Neuronal stem cell (in vitro differentiated cells): ENCODE measurements at regions not wholly inside any gene's neighbourhood (a gene's known extent, or its start where the extent isn't known, plus 50 kb on each side); places are given as distances from the start of the nearest gene placed in this dataset.

Experiments
- DNase-seq: peaks from one replicate; pipeline ENCODE4 v3.0.0-alpha.2; 2013; ENCODE audit warnings: low spot score
- H2AFZ ChIP-seq: one replicate; pipeline ENCODE4 v1.6.1; 2013; ENCODE audit warnings: mild to moderate bottlenecking, low read length, inconsistent platforms
- H2AK5ac ChIP-seq: 2 replicates; pipeline ENCODE4 v1.6.1; 2013; ENCODE audit warnings: low read depth, mild to moderate bottlenecking, inconsistent platforms, low read length, moderate library complexity, mixed read lengths
- H2BK120ac ChIP-seq: 2 replicates; pipeline ENCODE4 v1.6.1; 2013; ENCODE audit warnings: low read depth, mild to moderate bottlenecking, inconsistent platforms, low read length, moderate library complexity, mixed read lengths
- H2BK12ac ChIP-seq: one replicate; pipeline ENCODE4 v1.6.1; 2013; ENCODE audit warnings: low read length, inconsistent platforms
- H2BK15ac ChIP-seq: 2 replicates; pipeline ENCODE4 v1.6.1; 2013; ENCODE audit warnings: mild to moderate bottlenecking, low read length, inconsistent platforms, mixed read lengths
- H2BK5ac ChIP-seq: one replicate; pipeline ENCODE4 v1.6.1; 2013; ENCODE audit warnings: inconsistent platforms, mild to moderate bottlenecking, low read length, moderate library complexity
- H3K14ac ChIP-seq: one replicate; pipeline ENCODE4 v1.6.1; 2013; ENCODE audit warnings: low read length, inconsistent platforms
- H3K18ac ChIP-seq: 2 replicates; pipeline ENCODE4 v1.6.1; 2013; ENCODE audit warnings: low read length, inconsistent platforms
- H3K23ac ChIP-seq: 2 replicates; pipeline ENCODE4 v1.6.1; 2013; ENCODE audit warnings: low read depth, mild to moderate bottlenecking, mixed read lengths, low read length, inconsistent platforms; ENCODE audit not compliant: poor library complexity
- H3K27ac ChIP-seq: replicated peaks from 3 replicates; pipeline ENCODE4 v1.5.1; 2013; ENCODE audit warnings: low read length, inconsistent platforms
- H3K27me3 ChIP-seq, 3 experiments: 2 replicates each; pipeline ENCODE4 v1.6.1; 2013; ENCODE audit warnings: low read length in 3 of 3, mild to moderate bottlenecking in 2 of 3, inconsistent platforms in 1 of 3, low read depth in 1 of 3, mixed read lengths in 1 of 3, moderate library complexity in 1 of 3; ENCODE audit not compliant: control insufficient read depth in 3 of 3, insufficient read depth in 3 of 3
- H3K36me3 ChIP-seq, 2 donors: replicated peaks in 1 of 2; 2 replicates each; pipeline ENCODE4 v1.6.1; 2013; ENCODE audit warnings: low read length in 2 of 2; ENCODE audit not compliant: control insufficient read depth in 2 of 2, insufficient read depth in 2 of 2
- H3K4ac ChIP-seq: 2 replicates; pipeline ENCODE4 v1.6.1; 2013; ENCODE audit warnings: inconsistent platforms, mild to moderate bottlenecking, low read length, moderate library complexity
- H3K4me1 ChIP-seq, 2 donors: 1 replicate in 1 of 2; 2 replicates in 1 of 2; pipeline ENCODE4 v1.6.1; 2013; ENCODE audit warnings: low read length in 2 of 2, low read depth in 1 of 2; ENCODE audit not compliant: control insufficient read depth in 2 of 2, insufficient read depth in 1 of 2
- H3K4me2 ChIP-seq: one replicate; pipeline ENCODE4 v1.6.1; 2013; ENCODE audit warnings: mild to moderate bottlenecking, low read length, inconsistent platforms; ENCODE audit not compliant: insufficient read depth, poor library complexity, severe bottlenecking
- H3K4me3 ChIP-seq, 2 donors: 2 replicates each; pipeline ENCODE4 v1.5.1; 2013; ENCODE audit warnings: low read length in 2 of 2, mild to moderate bottlenecking in 2 of 2, inconsistent platforms in 1 of 2, moderate library complexity in 1 of 2
- H3K79me1 ChIP-seq: one replicate; pipeline ENCODE4 v1.6.1; 2013; ENCODE audit warnings: low read depth, mild to moderate bottlenecking, inconsistent platforms, low read length, moderate library complexity
- H3K9ac ChIP-seq: one replicate; pipeline ENCODE4 v1.6.1; 2013; ENCODE audit warnings: mild to moderate bottlenecking, low read depth, low read length, inconsistent platforms; ENCODE audit not compliant: poor library complexity
- H3K9me3 ChIP-seq, 2 donors: replicated peaks in 1 of 2; 2 replicates each; pipeline versions ENCODE3 to v1.6.1; 2013; ENCODE audit warnings: low read length in 2 of 2, mild to moderate bottlenecking in 2 of 2, inconsistent platforms in 1 of 2, low read depth in 1 of 2, mixed read lengths in 1 of 2, moderate library complexity in 1 of 2; ENCODE audit not compliant: control insufficient read depth in 2 of 2, insufficient read depth in 1 of 2
- H4K8ac ChIP-seq: one replicate; pipeline ENCODE4 v1.6.1; 2013; ENCODE audit warnings: low read depth, mild to moderate bottlenecking, inconsistent platforms, low read length, moderate library complexity
- H4K91ac ChIP-seq: one replicate; pipeline ENCODE4 v1.6.1; 2013; ENCODE audit warnings: low read length, low read depth, mild to moderate bottlenecking, inconsistent platforms; ENCODE audit not compliant: poor library complexity
- WGBS, 2 donors: extraction: QIAGEN DNeasy Blood & Tissue Kit; methylation state at CpG; one replicate each; pipeline ENCODE4 v1.1.7; 2013; ENCODE audit warnings: missing lambda C conversion rate in 2 of 2, mixed read lengths in 1 of 2; ENCODE audit not compliant: insufficient read length in 2 of 2, insufficient replicate concordance in 1 of 2; ENCODE audit errors: extremely low coverage in 2 of 2; 5-methylcytosine and 5-hydroxymethylcytosine counted together

DNA sequence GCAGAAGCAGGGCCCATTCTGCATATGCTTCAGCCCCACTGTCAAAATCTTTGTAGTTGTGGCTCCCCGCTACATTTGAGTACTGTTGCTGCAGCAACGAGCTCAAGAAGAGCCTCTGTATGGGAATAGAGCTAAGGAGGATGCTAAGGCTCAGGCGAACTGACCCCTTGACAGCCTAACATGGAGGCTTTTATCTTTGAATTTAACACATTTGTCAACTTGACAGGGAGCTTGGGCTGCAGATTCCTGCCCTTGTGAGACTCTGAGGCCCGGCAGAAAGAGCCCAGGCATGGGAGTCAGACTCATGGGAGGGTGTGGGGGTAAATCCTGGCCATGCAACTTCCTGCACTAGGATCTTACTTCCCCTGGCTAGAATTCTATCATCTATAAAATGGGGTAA, 278.7 kb upstream of the CITED2 start:
- H3K79me1 ChIP-seq, result no peaks in the 10 kb centered on the region
- no peak overlapping the region for H3K27ac ChIP-seq
- H4K91ac ChIP-seq, result no peak overlapping the region
- no peak overlapping the region for H4K8ac ChIP-seq
- peaks cover 12 to 26% of the 10 kb centered on the region in 2 donors for H3K4me1 ChIP-seq
- no peak overlapping the region for H3K9ac ChIP-seq
- H2BK12ac ChIP-seq, result no peak overlapping the region
- no CpG with 5 or more reads among the region's 4 CpGs for WGBS, 2 donors
- H2AK5ac ChIP-seq, result no peak overlapping the region
- no peak overlapping the region for H2AFZ ChIP-seq
- H2BK15ac ChIP-seq, result no peak overlapping the region
- H3K4me2 ChIP-seq, result no peak overlapping the region
- no peaks in the 10 kb centered on the region for H3K27me3 ChIP-seq
- no peak overlapping the region for H3K14ac ChIP-seq
- H2BK120ac ChIP-seq, result no peak overlapping the region
- H2BK5ac ChIP-seq, result no peak overlapping the region
- H3K4me3 ChIP-seq, result no peak overlapping the region
- H3K23ac ChIP-seq, result no peak overlapping the region
- no peak for DNase-seq
- no peaks in the 10 kb centered on the region for H3K9me3 ChIP-seq
- no peaks in the 10 kb centered on the region for H3K36me3 ChIP-seq
- no peak overlapping the region for H3K18ac ChIP-seq
- H3K4ac ChIP-seq, result no peak overlapping the region

DNA sequence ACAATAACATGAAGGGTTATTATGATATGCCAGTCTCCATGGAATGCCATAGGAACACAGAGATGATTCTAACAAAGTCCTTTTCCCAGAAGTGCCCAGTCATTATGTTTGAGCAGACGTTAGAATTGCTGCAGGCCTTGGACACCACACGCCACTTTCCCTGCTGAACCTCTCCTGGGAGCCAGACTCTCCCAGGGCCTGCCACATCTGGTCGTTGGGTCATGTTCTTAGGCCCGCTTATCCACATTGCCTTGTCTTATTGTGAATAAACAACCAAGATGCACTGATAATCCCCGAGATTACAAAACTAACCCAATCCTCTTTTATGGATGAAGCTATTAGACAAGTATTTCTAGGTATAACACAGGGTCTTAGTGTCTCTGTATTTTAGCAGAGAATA, 276.5 kb upstream of the CITED2 start:
- no peaks in the 10 kb centered on the region for H3K27me3 ChIP-seq
- no peaks in the 10 kb centered on the region for H3K79me1 ChIP-seq
- peaks cover 9 to 21% of the 10 kb centered on the region in 2 donors for H3K4me1 ChIP-seq
- H3K27ac ChIP-seq, result no peak overlapping the region
- H2BK5ac ChIP-seq, result no peak overlapping the region
- WGBS, 2 donors, result no CpG with 5 or more reads among the region's 5 CpGs
- H3K36me3 ChIP-seq, result no peaks in the 10 kb centered on the region
- no peak overlapping the region for H2AK5ac ChIP-seq
- H2BK120ac ChIP-seq, result no peak overlapping the region
- H3K23ac ChIP-seq, result no peak overlapping the region
- H3K4me2 ChIP-seq, result no peak overlapping the region
- DNase-seq, result no peak
- H3K9ac ChIP-seq, result no peak overlapping the region
- no peak overlapping the region for H4K8ac ChIP-seq
- H4K91ac ChIP-seq, result no peak overlapping the region
- H3K4ac ChIP-seq, result no peak overlapping the region
- no peak overlapping the region for H3K18ac ChIP-seq
- H2BK12ac ChIP-seq, result no peak overlapping the region
- no peak overlapping the region for H3K4me3 ChIP-seq
- H2BK15ac ChIP-seq, result no peak overlapping the region
- H3K14ac ChIP-seq, result no peak overlapping the region
- peaks cover 3% of the 10 kb centered on the region in 2 donors for H3K9me3 ChIP-seq
- H2AFZ ChIP-seq, result no peak overlapping the region

DNA sequence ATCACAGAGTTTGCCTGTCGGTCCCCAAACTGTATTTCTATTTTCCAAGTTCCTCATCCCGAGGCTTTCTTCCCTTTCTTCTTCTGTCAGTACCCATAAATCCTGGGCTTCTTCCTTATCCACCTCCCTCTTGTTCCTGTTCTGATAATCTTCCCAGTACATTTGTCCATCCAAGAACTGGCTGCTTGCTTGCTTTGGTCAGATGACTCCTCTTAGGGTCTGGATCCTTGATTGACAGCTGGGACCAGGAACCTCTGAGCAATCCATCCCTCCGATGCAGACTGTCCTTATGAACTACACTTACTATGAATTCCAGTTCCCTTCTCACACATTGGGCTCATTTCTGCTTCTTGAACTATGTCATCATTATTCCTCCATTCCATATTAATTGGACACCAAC, 275.3 kb upstream of the CITED2 start:
- no peak for DNase-seq
- no peak overlapping the region for H2BK120ac ChIP-seq
- H3K36me3 ChIP-seq, result no peaks in the 10 kb centered on the region
- H3K27me3 ChIP-seq, result no peaks in the 10 kb centered on the region
- no peak overlapping the region for H2BK5ac ChIP-seq
- H2AFZ ChIP-seq, result no peak overlapping the region
- no peaks in the 10 kb centered on the region for H3K79me1 ChIP-seq
- no peak overlapping the region for H2BK12ac ChIP-seq
- no peak overlapping the region for H2AK5ac ChIP-seq
- H2BK15ac ChIP-seq, result no peak overlapping the region
- H3K18ac ChIP-seq, result no peak overlapping the region
- H3K23ac ChIP-seq, result no peak overlapping the region
- peaks cover 3% of the 10 kb centered on the region in 2 donors for H3K9me3 ChIP-seq
- H4K91ac ChIP-seq, result no peak overlapping the region
- no CpG with 5 or more reads among the region's 3 CpGs for WGBS, 2 donors
- H3K9ac ChIP-seq, result no peak overlapping the region
- no peak overlapping the region for H4K8ac ChIP-seq
- H3K4ac ChIP-seq, result no peak overlapping the region
- peaks cover 2 to 11% of the 10 kb centered on the region in 2 donors for H3K4me1 ChIP-seq
- no peak overlapping the region for H3K27ac ChIP-seq
- no peak overlapping the region for H3K4me2 ChIP-seq
- no peak overlapping the region for H3K14ac ChIP-seq
- no peak overlapping the region for H3K4me3 ChIP-seq

DNA sequence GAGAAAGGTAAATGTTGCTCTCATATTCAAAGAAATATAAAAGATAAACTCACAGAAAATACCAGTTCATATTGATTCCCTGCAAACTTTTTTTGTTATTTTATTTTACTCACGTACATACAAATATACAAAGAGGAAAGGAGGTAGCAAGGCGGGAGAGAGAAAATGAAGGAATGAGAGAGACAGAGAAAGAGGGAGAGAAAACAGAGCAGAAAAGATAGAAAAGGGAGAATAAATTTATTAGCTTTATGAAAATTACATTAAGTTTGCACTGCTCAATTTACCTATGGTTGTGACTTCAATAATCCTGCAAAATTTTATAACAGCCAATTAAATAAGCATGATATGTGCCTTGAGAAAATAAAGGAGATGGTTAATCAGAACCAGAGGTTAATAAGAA, 274.7 kb upstream of the CITED2 start:
- H3K4me1 ChIP-seq, result peaks cover 3 to 11% of the 10 kb centered on the region in 2 donors
- no peak overlapping the region for H2AFZ ChIP-seq
- H4K91ac ChIP-seq, result no peak overlapping the region
- no peaks in the 10 kb centered on the region for H3K27me3 ChIP-seq
- H3K79me1 ChIP-seq, result no peaks in the 10 kb centered on the region
- no peak overlapping the region for H3K4me2 ChIP-seq
- H3K9ac ChIP-seq, result no peak overlapping the region
- H4K8ac ChIP-seq, result no peak overlapping the region
- H3K4me3 ChIP-seq, result no peak overlapping the region
- H2BK120ac ChIP-seq, result no peak overlapping the region
- H3K9me3 ChIP-seq, result peaks cover 3% of the 10 kb centered on the region in 2 donors
- no peak overlapping the region for H2BK5ac ChIP-seq
- H3K18ac ChIP-seq, result no peak overlapping the region
- no peak for DNase-seq
- H3K14ac ChIP-seq, result no peak overlapping the region
- H3K36me3 ChIP-seq, result no peaks in the 10 kb centered on the region
- H3K4ac ChIP-seq, result no peak overlapping the region
- WGBS, 2 donors, result no CpG with 5 or more reads among the region's 2 CpGs
- no peak overlapping the region for H2AK5ac ChIP-seq
- no peak overlapping the region for H2BK12ac ChIP-seq
- H2BK15ac ChIP-seq, result no peak overlapping the region
- H3K23ac ChIP-seq, result no peak overlapping the region
- no peak overlapping the region for H3K27ac ChIP-seq
